Kidney tubule cell (primary cell): ENCODE measurements at regions not wholly inside any gene's neighbourhood (a gene's known extent, or its start where the extent isn't known, plus 50 kb on each side); places are given as distances from the start of the nearest gene placed in this dataset.
"Not testable (repeated sequence)": the region's sequence is repeated elsewhere in the genome, so short reads cannot be mapped to it uniquely, and the experiment has no call there.

ENCODE experiments used
- DNase-seq: peaks from one replicate; pipeline ENCODE4 v3.0.0-alpha.2; 2018; ENCODE audit warnings: low spot score

DNA sequence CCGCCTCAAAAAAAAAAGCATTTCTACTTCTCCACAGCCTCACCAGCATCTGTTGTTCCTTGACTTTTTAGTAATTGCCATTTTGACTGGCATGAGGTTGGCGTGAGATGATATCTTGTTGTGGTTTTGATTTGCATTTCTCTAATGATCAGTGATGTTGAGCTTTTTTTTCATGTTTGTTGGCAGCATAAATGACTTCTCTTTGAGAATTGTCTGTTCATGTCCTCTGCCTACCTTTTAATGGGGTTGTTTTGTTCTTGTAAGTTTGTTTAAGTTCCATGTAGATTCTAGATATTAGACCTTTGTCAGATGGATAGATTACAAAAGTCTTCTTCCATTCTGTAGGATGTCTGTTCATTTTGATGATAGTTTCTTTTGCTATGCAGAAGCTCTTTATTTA, 182.9 kb downstream of the FOXG1 start:
- DNase-seq = no peak

DNA sequence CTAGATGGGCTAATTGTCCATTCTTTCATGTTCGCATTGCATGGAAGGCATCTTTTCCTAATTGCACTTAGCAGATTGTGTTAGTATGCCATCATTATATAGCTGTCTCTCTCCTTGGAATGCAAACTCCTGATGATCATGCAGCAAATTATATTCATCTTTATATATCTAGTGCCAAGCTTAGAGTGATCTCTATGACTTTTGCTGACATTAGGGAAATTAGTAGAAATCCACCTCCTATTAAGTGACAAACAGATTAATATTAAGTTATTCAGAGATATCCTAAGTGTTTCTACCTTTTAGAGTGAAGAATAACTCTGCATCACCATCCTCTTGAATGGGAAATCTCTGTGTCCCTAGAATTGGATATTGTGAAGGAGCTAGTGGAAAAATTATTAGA, 185.6 kb downstream of the FOXG1 start:
- no peak for DNase-seq

DNA sequence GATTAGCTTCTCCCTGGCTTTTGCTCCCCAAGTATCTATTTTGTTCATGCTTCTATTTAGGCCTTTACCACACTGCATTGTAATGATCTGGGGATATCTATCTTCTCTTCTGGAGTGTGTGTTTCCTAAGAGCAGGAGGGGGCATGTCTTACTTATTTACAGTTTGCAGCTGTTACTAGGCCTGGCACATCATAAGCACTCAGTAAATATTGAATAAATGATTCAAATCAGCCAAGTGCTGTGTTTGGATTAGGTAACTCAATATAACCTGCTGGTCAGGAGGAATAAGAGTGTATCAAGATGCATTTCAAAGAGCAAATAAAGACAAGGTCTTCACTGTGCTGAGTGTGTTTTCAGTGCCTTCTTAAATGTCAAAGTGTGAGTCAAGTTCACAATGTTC, 186.1 kb downstream of the FOXG1 start:
- no peak for DNase-seq

DNA sequence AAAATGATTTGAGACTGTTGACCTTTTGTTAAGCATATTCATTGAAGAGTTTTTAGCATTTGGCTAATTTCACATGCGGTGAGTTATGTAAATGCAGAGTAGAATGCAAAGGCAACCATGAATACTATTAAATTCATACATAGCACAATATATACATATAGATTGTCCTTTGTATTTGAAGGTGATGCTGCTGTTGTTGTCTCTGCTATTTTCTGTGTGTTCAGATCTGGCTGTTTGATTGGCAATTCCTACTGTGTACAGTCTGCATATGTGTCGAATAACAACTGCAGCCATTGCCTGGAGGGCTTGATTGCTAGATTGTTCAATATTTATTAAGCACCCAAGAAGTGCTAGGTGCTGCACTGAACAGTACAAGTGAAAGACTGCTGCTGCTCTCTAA, 187.4 kb downstream of the FOXG1 start:
- no peak for DNase-seq

DNA sequence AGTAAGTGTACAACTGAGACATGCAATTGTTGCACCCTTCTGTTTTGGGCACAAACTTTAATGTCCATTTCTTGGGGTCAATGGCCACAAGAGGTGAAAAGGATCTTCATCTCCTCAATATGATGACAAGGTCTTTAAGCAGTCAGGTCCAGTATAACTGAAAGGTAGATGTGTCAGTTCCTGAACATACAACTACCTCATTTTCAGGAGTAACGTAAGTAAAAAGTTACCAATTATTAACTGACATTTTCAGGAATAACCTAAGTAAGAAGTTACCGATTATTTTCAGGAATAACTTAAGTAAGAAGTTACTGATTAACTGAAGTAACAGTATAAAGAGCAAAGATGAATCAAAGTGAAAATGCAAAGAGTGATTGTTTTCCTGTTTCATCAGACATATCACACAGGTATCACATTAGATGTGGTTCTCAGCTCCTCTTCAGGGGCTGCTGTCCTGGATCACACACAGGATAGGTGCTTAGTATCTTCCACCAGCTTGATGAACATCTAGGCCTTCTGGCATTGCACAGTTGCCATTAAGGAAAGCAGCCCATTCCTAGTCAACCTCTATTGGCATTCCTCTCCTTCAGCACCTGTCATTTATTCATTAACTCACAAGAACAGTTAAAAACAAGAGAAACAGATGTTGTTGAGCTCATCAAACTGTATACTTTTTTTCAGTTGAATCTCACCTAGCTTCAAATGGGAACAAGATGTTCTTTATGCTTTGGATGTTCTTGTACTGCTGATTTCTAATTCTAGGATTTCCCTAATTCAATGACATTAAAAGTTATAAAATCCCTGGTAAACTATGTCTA, 200.0 kb downstream of the FOXG1 start:
- DNase-seq = peak; percentile 52

DNA sequence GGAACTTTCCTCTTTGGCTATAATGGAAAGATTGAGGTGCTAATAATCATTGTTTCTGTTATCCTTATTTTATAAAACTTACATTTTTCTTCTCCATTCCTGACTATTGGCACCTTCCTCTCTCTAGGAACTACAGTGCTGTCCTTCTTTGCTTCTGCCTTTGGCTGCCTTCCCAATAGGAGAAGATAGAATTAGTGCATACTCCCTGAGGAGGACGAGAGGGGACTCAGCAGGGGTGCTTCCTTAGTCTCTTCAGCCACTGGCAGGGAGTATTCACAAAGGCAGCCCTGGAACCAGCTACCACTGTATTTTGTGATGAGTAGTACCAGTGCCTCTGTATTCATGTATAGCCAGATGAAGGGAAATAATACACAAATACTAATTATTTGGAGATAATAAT, 208.5 kb downstream of the FOXG1 start:
- no peak for DNase-seq

DNA sequence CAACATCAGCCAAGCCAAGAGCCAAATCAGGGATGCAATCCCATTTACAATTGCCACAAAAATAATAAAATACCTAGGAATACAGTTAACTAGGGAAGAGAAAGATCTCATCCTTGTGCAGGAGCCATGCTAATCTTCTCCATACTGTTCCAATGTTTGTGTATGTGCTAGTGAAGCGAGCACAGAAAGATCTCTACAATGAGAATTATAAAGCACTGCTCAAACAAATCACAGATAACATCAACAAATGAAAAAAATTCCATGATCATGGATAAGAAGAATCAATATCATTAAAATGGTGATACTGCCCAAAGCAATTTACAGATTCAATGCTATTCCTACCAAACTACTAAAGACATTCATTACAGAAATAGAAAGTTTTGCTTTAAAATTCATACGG, 215.6 kb downstream of the FOXG1 start:
- DNase-seq = no peak

DNA sequence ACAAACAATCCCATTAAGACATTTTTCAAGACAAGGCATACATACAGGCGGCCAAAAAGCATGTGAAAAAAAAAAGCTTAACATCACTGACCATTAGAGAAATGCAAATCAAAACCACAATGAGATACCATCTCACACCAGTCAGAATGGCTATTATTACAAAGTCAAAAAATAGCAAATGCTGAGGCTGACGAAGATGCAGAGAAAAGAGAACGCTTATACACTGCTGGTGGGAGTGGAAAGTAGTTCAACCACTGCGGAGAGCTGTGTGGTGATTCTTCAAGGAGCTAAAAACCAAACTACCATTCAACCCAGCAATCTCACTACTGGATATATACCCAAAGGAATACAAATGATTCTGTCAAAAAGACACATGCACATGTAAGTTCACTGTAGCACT, 216.7 kb downstream of the FOXG1 start:
- DNase-seq = no peak

DNA sequence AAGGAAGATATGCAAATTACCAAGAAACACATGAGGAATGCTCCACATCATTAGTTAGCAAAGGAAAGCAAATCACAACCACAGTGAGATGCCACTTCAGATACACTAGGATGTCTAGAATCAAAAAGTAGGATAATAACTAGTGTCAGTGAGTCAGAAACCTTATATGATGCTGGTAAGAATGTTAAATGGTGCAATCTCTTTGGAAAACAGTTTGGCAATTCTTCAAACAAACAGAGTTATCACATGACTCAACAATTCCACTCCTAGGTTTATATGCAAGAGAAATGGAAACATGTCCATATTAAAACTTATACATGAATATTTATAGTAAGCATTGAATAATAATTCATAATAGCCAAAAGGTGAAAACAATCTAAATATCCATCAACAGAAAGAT, 220.9 kb downstream of the FOXG1 start:
- no peak for DNase-seq

DNA sequence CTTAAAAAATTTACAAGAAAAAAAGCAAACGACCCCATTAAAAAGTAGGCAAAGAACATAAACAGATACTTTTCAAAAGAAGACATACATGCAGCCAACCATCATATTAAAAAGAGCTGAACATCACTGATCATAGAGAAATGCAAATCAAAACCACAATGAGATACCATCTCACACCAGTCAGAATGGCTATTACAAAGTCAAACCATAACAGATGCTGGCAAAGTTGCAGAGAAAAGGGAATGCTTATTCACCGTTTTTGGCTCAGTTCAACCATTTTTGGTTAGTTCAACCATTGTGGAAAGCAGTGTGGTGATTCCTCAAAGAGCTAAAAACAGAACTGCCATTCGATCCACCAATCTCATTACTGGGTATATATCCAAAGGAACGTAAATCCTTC, 230.6 kb downstream of the FOXG1 start:
- not testable (repeated sequence) for DNase-seq

DNA sequence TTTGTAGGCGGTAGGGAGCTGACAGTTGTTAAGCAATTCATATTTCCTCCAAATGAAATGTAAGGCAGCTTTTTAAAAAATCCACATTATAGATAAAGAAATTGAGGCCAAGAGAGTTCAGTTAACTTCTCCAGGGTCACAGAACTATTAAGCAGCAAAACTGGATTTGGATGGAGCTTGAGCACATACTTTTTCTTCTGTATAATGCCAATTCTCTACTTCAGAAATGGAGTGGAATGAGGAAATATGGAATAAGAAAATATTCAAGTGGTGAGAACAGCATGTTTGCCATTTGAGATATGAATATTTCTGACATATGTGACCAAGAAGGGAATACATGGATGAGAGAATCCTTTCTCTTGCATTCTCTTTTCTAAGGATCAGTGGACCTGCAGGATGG, 233.1 kb downstream of the FOXG1 start:
- no peak for DNase-seq

DNA sequence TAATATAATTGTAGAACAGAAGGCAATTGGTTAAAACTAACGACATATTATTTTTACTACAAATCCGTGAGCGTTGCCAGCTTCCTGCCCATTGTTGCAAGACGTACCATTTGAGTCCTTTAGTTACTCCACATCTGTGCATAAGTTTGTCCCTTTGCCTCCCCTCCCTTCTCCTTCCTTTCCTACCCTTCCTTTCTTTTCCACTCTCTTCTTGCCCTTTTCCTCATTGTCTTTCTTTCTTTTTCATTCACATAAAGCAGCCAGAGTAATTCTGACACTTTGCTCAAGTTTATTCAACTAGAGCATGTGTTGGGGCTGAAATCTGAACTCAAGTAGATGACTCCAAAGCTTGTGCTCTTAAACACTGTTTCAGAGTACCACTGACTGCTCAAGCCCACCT, 239.1 kb downstream of the FOXG1 start:
- DNase-seq = no peak

DNA sequence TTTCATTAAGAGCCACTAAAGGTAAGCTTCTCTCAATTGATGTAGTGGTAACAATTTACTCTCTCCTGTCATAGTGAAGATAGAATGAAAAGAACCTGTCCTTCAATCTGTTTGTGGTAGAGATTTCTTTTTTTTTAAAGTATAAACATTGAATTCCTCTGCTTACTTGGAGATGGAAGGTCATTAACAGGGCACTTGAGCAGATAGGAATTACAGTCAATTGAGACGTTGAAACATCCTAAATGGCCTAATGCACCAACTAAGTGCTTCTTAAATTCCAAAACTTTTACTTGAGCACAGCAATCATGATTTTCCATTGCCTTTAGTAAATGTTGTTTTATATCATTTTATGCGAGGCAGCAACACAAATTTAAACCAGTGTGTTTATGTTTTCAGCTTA, 241.4 kb downstream of the FOXG1 start:
- DNase-seq = no peak

DNA sequence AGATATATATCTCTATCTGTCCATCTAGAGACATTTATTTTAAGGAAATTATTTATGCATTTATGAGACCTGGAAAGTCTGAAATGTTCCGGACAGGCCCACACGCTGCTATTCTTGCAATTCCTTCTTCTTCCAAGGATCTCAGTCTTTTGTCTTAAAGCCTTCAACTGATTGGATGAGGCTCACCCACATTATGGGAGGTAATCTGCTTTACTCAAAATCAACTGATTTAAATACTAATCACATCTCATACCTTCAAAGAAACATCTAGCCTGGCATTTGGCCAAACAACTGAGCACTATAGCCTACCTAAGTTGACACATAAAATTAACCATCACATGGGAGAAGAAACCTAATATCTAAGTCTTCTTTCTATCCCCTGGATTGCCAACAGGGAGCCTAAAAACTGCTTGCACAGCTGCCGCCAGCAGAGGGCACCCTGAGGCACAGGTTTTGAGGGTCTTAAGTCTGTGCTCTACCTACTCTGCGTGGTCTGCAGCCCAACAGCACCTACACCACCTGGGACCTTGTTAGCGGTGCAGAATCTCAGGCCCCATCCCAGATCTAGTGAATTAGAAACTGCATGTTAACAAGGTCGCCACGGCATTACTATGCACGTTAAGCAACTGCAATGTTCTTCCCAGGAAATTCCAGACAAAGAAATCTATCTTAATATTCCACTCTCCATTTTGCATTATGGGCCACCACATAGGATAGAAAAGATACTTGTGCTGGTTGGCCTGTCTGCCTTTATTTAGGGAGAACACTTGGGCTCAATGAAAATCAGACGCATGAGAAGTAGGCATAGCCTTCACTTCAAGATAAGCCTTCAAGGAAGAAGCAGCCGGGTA, 249.7 kb downstream of the FOXG1 start:
- peak; percentile 24 for DNase-seq

DNA sequence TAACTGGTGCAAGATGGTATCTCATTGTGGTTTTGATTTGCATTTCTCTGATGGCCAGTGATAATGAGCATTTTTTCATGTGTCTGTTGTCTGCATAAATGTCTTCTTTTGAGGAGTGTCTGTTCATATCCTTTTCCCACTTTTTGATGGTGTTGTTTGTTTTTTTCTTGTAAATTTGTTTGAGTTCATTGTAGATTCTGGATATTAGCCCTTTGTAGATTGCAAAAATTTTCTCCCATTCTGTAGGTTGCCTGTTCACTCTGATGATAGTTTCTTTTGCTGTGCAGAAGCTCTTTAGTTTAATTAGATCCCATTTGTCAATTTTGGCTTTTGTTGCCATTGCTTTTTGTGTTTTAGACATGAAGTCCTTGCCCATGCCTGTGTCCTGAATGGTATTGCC, 256.9 kb downstream of the FOXG1 start:
- DNase-seq = not testable (repeated sequence)

DNA sequence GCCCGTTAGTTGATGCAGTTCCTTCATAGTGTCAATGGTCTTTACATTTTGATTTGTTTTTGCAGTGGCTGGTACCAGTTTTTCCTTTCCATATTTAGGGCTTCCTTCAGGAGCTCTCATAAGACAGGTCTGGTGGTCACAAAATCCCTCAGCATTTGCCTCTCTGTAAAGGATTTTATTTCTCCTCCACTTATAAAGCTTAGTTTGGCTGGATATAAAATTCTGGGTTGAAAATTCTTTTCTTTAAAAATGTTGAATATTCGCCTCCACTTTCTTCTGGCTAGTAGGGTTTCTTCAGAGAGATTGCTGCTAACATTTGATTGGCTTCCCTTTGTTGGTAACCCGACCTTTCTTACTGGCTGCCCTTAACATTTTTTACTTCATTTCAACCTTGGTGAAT, 260.9 kb downstream of the FOXG1 start:
- not testable (repeated sequence) for DNase-seq

DNA sequence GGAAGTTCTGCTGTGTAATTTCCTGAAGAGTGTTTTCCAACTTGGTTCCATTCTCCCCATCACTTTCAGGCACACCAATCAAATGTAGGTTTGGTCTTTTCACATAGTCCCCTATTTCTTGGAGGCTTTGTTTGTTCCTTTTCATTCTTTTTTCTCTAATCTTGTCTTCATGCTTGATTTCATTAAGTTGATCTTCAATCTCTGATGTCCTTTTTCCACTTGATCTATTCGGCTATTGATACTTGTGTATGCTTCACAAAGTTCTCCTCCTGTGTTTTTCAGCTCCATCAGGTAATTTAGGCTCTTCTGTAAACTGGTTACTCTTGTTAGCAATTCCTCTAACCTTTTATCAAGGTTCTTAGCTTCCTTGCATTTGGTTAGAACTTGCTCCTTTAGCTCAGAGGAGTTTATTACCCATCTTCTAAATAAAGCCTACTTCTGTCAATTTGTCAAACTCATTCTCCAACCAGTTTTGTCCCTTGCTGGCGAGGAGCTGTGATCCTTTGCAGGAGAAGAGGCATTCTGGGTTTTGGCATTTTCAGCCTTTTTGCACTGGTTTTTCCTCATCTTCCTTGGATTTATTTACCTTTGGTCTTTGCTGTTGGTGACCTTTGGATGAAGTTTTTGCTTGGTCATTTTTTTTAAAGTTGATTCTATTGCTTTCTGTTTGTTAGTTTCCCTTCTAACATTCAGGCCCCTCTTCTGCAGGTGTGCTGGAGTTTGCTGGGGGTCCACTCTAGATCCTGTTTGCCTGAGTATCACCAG, 261.5 kb downstream of the FOXG1 start:
- not testable (repeated sequence) for DNase-seq

DNA sequence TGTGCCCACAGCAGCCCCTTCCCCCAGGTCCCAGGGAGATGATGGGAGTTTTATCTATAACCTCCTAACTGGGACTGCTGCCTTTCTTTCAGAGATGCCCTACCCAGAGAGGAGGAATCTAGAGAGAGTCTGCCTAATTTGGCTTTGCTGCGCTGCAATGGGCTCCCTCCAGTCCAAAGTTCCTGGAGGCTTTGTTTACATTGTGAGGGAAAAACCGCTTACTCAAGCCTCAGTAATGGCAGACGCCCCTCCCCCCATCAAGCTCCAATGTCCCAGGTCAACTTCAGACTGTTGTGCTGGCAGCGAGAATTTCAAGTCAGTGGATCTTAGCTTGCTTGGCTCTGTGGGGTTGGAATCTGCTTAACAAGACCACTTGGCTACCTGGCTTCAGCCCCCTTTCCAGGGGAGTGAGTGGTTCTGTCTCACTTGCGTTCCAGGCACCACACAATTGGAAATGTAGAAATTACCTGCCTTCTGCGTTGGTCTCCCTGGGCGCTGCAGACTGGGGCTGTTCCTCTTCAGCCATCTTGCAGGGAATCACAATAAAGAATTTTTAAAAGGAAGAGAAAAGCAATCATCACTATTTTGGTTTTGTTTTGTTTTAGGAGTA, 262.5 kb downstream of the FOXG1 start:
- peak; percentile 17 for DNase-seq

DNA sequence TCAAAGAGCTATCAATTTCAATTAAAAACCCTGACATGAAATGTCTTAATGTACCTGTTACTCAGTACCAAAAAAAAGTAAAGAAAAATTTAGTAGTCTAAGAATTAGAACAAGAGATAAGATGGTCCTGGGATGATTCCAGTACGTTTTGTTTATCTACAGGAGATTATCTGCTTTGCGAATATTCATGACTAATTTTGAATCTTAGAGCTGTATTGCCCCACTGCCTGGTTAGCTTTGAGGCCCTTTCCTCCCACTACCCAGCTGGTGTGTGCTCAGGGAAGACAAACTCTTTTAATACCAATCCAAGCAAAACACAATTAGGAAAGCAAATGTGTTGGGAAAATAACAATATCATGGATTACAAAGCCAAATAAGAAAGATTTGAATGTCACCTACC, 263.5 kb downstream of the FOXG1 start:
- no peak for DNase-seq

DNA sequence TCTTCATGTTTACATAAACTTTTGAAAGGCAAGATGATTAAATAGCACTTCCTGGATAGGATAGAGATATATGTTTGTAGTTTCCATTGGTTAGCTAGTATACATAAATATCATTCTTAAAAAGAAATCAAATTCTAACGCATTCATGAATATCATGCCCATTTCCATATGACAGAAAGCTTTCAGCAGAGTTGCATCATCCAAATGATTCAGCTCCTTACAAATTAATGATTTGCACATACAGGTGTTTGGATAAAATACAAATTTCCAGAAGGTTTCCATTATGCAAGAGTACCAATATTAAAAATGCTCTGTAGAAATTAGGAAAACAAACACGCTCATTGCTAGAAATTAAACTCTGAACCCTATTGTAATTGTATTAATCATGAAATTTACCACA, 264.4 kb downstream of the FOXG1 start:
- DNase-seq = no peak

DNA sequence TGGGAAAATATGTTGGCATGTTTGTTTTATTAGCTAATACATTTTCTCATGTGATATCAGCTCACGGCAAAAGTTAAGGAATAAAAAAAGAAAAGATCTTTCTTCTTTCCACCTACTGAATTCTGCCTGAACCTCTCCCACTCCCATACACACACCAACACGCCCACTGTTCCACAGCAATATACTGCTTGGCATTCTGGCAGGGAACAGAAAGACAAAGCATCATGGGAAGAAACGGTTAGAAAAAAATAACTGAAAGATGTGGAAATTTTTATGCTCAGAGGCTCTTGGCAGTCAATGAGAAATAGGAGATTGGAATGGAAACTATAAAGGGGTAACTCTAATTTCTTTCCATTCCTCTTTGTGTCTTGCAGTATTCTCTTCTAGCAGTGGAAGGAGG, 268.5 kb downstream of the FOXG1 start:
- no peak for DNase-seq

DNA sequence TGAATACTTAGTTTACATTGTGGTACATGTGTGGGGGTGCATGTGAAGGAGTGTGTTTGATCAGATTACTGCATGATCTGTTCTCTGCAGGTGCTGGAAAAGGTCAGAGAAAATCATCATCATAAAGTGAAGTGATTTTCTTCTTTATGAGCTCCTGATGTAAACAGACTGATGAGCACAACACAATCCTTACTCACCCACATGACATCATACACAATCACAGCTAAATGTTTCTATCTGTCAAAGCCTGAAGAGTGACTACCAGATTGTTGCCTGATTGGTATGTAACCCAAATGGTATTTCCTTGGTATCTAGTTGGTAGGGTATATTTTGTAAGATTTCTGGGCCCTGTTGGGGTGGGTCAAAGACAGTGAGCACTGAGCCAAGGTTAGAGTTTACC, 270.8 kb downstream of the FOXG1 start:
- no peak for DNase-seq
